Neural cell (in vitro differentiated cells): ENCODE measurements at regions not wholly inside any gene's neighbourhood (a gene's known extent, or its start where the extent isn't known, plus 50 kb on each side); places are given as distances from the start of the nearest gene placed in this dataset.

ENCODE experiments used
- CTCF ChIP-seq: fragments of 450-650 bp; IDR thresholded peaks from 2 replicates; pipeline ENCODE4 v1.5.1; 2014; ENCODE audit warnings: antibody characterized with exemption, mild to moderate bottlenecking, moderate library complexity; ENCODE audit not compliant: poor library complexity, severe bottlenecking
- EP300 ChIP-seq: fragments of 450-650 bp; conservative IDR thresholded peaks from 2 replicates; pipeline ENCODE4 v1.6.1; 2014; ENCODE audit warnings: antibody characterized with exemption, mild to moderate bottlenecking, moderate library complexity; ENCODE audit not compliant: poor library complexity, severe bottlenecking
- EZH2 ChIP-seq: fragments of 200-600, 300-800 bp; shearing (Covaris generic), sonication (generic); IDR thresholded peaks from 2 replicates; pipeline ENCODE4 v1.6.1; 2014; ENCODE audit warnings: antibody characterized with exemption, low read length, borderline replicate concordance, mild to moderate bottlenecking; ENCODE audit not compliant: insufficient read depth, poor library complexity, severe bottlenecking
- MXI1 ChIP-seq: fragments of 450-650 bp; conservative IDR thresholded peaks from 2 replicates; pipeline ENCODE4 v1.6.1; 2014; ENCODE audit warnings: antibody characterized with exemption, mild to moderate bottlenecking; ENCODE audit not compliant: poor library complexity, severe bottlenecking
- POLR2AphosphoS5 ChIP-seq: IDR thresholded peaks from 2 replicates; pipeline ENCODE4 v1.6.1; 2012
- RAD21 ChIP-seq: fragments of 450-650 bp; conservative IDR thresholded peaks from 2 replicates; pipeline ENCODE4 v1.6.1; 2014; ENCODE audit warnings: antibody characterized with exemption, mild to moderate bottlenecking, moderate library complexity
- REST ChIP-seq: IDR thresholded peaks from 2 replicates; pipeline ENCODE4 v1.6.1; 2012; ENCODE audit warnings: borderline replicate concordance
- TAF1 ChIP-seq: IDR thresholded peaks from 2 replicates; pipeline ENCODE4 v1.6.1; 2012; ENCODE audit warnings: low read depth

GRCh38 chr4:126737899-126738526, 894.7 kb upstream of the INTU start:
- no peak for TF ChIP-seq CTCF
- TF ChIP-seq POLR2AphosphoS5: no peak
- no peak for TF ChIP-seq REST
- no peak for TF ChIP-seq MXI1
- no peak for TF ChIP-seq EZH2
- TF ChIP-seq TAF1: no peak
- no peak for TF ChIP-seq RAD21
- no peak for TF ChIP-seq EP300
